ENCODE measurements at regions not wholly inside any gene's neighbourhood (a gene's known extent, or its start where the extent isn't known, plus 50 kb on each side); places are given as distances from the start of the nearest gene placed in this dataset.

- DNase-seq (ENCODE audit: extremely low spot score in 2 of 2) = no peak
- no peak for TF ChIP-seq POLR2A (IDR thresholded peaks at IDR 0.05)
- TF ChIP-seq CTCF (IDR thresholded peaks at IDR 0.05) = no peak
- TF ChIP-seq POLR2AphosphoS5 (IDR thresholded peaks at IDR 0.05; ENCODE audit: insufficient read depth in 1 of 2, low read depth in 1 of 2) = no peak
- Histone ChIP-seq H3K36me3 (no peaks in the 10 kb centered on the region), H3K4me1 (no peaks in the 10 kb centered on the region), H3K27me3 (no peaks in the 10 kb centered on the region), H3K9me3 (no peaks in the 10 kb centered on the region), H3K4me3 (no peak overlapping the region), H3K27ac (no peak overlapping the region)
- intact Hi-C loops (cut with DNase I) = no loop called here
These were observed 402.6 kb downstream of the TMEM232 start for GRCh38 chr5:110323832-110324231.

- DNase-seq (ENCODE audit: extremely low spot score in 2 of 2) = no peak
- H3K9me3 ChIP-seq = no peaks in the 10 kb centered on the region
- TF ChIP-seq POLR2A (IDR thresholded peaks at IDR 0.05) (no peak), CTCF (IDR thresholded peaks at IDR 0.05) (no peak), POLR2AphosphoS5 (IDR thresholded peaks at IDR 0.05; ENCODE audit: insufficient read depth in 1 of 2, low read depth in 1 of 2) (no peak)
- no peaks in the 10 kb centered on the region for H3K27me3 ChIP-seq
- H3K4me1 ChIP-seq = no peaks in the 10 kb centered on the region
- intact Hi-C loops (cut with DNase I) = no loop called here
- H3K36me3 ChIP-seq = no peaks in the 10 kb centered on the region
- H3K4me3 ChIP-seq = no peak overlapping the region
- no peak overlapping the region for H3K27ac ChIP-seq
These were observed 401.6 kb downstream of the TMEM232 start for GRCh38 chr5:110324876-110325275.

GRCh38 chr5:110329955-110330525 lies 396.4 kb downstream of the TMEM232 start:
- Histone ChIP-seq H3K4me3 (no peak overlapping the region), H3K9me3 (no peaks in the 10 kb centered on the region), H3K4me1 (no peaks in the 10 kb centered on the region), H3K36me3 (no peaks in the 10 kb centered on the region), H3K27me3 (no peaks in the 10 kb centered on the region), H3K27ac (no peak overlapping the region)
- intact Hi-C loops (cut with DNase I) = no loop called here
- TF ChIP-seq POLR2A (IDR thresholded peaks at IDR 0.05) (no peak), CTCF (IDR thresholded peaks at IDR 0.05) (no peak), POLR2AphosphoS5 (IDR thresholded peaks at IDR 0.05; ENCODE audit: insufficient read depth in 1 of 2, low read depth in 1 of 2) (no peak)
- DNase-seq (ENCODE audit: extremely low spot score in 2 of 2) = no peak

- TF ChIP-seq CTCF (IDR thresholded peaks at IDR 0.05) = no peak
- TF ChIP-seq POLR2AphosphoS5 (IDR thresholded peaks at IDR 0.05; ENCODE audit: insufficient read depth in 1 of 2, low read depth in 1 of 2) = no peak
- TF ChIP-seq POLR2A (IDR thresholded peaks at IDR 0.05) = no peak
- DNase-seq (ENCODE audit: extremely low spot score in 2 of 2) = no peak
- Histone ChIP-seq H3K4me1 (no peaks in the 10 kb centered on the region), H3K4me3 (no peak overlapping the region), H3K27ac (no peak overlapping the region), H3K9me3 (no peaks in the 10 kb centered on the region), H3K27me3 (no peaks in the 10 kb centered on the region), H3K36me3 (no peaks in the 10 kb centered on the region)
- intact Hi-C loops (cut with DNase I) = no loop called here
These were observed 393.1 kb downstream of the TMEM232 start for GRCh38 chr5:110333384-110333783.

GRCh38 chr5:110335361-110336066 lies 391.0 kb downstream of the TMEM232 start:
- Histone ChIP-seq H3K27me3 (no peaks in the 10 kb centered on the region), H3K36me3 (no peaks in the 10 kb centered on the region), H3K27ac (no peak overlapping the region), H3K4me1 (no peaks in the 10 kb centered on the region), H3K4me3 (no peak overlapping the region), H3K9me3 (no peaks in the 10 kb centered on the region)
- intact Hi-C loops (cut with DNase I) = no loop called here
- no peak for DNase-seq (ENCODE audit: extremely low spot score in 2 of 2)
- TF ChIP-seq CTCF (IDR thresholded peaks at IDR 0.05) (no peak), POLR2A (IDR thresholded peaks at IDR 0.05) (no peak), POLR2AphosphoS5 (IDR thresholded peaks at IDR 0.05; ENCODE audit: insufficient read depth in 1 of 2, low read depth in 1 of 2) (no peak)
